GM19351 (cell line): ENCODE measurements at regions not wholly inside any gene's neighbourhood (a gene's known extent, or its start where the extent isn't known, plus 50 kb on each side); places are given as distances from the start of the nearest gene placed in this dataset.

Source experiments
- ATAC-seq: cut with Tn5 transposase; IDR thresholded peaks from one replicate; pipeline ENCODE4 v1.9.1; 2021; ENCODE audit warnings: mild to moderate bottlenecking, moderate library complexity; ENCODE audit not compliant: unreplicated experiment

DNA sequence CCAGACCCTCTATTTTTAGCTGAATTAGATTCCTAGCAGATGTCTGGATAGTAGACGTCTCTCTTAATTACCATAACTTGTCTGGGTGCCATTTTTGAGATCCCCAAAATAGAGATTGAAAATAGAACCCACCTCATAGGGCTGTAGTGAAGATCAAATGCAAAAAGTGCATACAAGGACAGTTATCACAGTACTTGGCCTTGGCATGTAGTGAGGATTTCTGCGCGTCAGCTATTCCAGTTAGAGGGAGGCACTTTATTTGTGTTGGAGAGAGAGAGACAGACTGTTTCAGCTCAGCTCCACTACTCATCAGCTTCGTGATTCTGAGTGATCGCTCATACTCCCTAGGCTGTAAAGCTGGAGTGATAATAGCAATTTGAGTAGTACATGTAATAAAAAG lies 59.6 kb upstream of the CDH13 start:
- no peak for ATAC-seq

DNA sequence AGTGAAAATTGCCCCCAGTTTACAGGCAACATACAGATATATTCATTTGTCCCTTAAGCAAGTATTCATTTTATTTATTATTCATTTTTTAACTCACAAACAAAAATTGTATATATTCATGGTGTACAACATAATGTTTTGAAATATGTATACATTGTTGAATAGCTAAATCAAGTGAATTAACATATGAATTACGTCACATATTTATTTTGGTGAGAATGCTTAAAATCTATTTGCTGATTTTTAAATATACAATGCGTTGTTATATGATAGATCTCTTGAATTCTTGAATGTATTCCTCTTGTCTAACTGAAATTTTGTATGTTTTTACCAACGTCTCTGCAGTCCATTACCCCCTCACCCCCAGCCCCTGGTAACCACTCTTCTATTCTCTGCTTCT lies 63.4 kb upstream of the CDH13 start:
- ATAC-seq: no peak

DNA sequence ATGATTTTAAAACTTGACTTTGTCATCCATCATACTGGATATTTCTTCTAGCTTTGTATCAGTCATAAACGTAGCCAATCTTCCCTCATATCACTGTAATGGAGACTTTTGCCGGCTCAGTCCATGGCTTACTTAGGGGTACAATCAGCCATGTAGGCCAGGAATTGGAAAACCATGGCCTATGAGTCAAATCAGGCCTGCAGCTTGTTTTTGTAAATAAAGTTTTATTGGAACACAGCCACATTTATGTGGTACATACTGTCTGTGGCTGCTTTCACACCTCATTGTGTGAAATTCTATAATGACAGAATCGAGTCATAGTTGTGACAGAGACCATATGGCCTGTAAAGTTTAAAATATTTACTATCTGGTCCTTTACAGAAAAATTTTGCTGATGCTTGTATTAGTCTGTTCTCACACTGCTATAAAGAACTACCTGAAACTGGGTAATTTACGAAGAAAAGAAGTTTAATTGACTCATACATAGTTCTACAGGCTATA lies 64.5 kb upstream of the CDH13 start:
- ATAC-seq: no peak

DNA sequence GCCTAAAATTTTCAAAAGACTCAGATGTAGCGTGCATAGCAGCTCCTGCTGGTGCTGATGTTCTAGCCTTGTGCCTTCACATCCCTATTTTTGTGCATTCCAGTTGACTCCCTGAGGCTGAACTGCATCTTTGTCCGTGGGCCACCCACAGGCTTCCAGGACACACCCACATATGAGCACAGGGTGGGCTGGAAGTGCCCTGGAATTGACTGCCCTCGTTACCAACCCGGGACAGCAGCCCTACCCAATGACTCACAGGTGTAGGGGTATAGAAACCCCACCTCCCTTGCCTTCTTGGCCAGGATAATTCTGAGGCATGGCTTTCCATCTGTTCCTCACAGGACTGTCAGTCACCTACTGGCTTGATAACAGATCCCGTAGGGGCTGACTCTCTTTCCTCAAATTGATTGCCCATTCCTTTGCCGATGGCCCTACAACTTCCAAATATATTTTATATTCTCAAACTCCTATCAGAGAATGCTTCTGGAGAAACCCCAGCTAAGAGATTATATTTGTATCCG lies 65.9 kb upstream of the CDH13 start:
- ATAC-seq: no peak

- no peak for ATAC-seq
These were observed 82.2 kb upstream of the CDH13 start for GRCh38 chr16:82544378-82545160.

DNA sequence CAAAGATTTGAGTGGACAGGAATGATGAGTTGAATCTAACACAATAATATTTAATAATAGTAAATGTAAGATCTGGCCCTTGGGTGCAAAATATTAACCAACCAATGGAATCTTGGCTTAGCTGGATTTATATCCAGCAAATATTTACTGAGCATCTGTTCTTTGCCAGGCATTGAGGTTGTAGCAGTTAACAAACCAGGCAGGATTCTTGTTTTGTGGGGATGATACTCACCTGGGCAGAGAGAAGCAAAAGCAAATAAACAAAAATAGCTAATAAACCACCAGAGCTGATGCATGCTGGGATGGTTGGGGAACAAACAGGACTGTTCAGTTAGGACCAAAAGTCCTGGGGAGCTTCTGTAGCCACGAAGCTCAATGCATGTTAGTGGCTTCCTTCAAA lies 84.1 kb upstream of the CDH13 start:
- ATAC-seq: no peak

DNA sequence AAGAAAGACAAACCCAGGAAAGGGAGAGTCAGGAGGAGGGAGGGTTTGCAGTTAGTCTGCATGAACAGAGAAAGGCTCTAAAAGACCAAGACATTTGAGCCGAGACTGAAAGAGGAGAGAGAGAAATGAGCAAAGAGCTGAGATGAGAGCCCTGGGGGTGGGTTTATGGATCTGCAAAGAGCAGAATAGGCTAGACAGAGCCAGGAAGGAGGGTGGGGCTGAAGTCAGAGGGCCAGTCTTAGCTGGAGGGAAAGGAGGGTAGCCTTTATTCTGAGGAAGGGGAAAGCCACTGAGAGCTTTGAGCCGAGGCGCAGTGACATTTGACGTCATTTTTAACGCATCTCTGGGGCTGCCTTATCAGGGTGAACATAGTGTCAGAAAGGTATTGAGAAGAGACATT lies 85.7 kb upstream of the CDH13 start:
- ATAC-seq: no peak

GRCh38 chr16:82535764-82536163 lies 91.0 kb upstream of the CDH13 start:
- no peak for ATAC-seq

GRCh38 chr16:82535262-82535661 lies 91.5 kb upstream of the CDH13 start:
- ATAC-seq: no peak

DNA sequence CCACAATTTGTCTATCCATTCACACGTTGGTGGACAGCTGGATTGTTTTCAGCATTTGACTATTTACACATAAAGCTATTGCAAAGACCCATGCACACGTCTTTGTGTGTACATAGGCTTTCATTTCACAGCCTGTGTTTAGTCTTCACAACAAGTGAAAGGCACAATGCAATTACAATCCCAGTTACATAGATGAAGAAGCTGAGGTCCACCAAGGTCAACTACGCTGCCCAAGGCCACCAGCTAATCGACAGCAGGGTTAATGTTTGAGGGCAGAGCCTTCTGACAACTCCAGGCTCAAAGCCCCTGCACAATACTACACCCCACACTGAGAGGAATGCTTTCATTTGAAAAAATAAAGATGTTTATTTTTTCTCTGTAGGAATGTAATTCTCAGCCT lies 93.6 kb upstream of the CDH13 start:
- no peak for ATAC-seq

DNA sequence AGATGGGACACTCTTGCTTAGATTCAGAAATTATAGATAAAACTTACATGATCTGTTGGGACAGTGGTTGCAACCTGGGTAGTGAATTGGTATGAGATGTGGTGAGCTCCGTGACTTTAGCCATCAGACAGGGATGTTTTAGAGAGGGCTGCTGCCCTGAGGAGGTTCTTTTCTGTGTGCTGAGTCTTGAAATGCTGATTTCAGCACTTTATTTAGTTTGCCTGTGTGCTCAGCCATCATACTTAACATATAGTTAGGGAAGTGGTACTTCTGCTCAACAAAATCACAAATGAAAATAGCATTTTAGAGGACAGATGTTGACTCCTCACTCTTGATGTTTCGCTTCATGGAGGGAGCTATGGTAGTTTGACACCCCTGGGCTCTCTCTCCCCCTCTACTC lies 95.9 kb upstream of the CDH13 start:
- no peak for ATAC-seq

DNA sequence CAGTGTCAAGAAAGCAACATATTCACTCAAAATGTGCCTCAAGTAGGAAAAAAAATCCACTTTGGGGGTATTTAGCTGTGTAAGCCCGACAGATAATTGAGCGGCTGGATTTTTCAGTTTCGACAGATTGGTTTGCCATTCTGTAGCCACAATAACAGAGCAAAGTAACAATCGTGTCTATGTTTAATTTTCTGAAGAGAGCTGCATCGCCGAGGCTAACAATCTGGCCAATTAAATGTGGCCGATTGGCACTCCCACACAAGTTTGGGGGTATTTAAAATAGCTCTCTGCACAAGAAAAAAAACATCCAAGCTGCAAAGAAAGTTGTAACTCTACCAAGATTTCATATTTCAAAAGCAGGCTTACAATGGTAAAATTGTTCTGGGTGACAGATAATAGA lies 99.7 kb upstream of the CDH13 start:
- no peak for ATAC-seq

- ATAC-seq: no peak
These were observed 101.8 kb upstream of the CDH13 start for GRCh38 chr16:82524976-82525375.

- ATAC-seq: no peak
These were observed 103.0 kb upstream of the CDH13 start for GRCh38 chr16:82523815-82524214.

GRCh38 chr16:82522026-82522425 lies 104.7 kb upstream of the CDH13 start:
- no peak for ATAC-seq

GRCh38 chr16:82518811-82519210 lies 108.0 kb upstream of the CDH13 start:
- no peak for ATAC-seq

- ATAC-seq: no peak
These were observed 112.5 kb upstream of the CDH13 start for GRCh38 chr16:82514262-82514661.

DNA sequence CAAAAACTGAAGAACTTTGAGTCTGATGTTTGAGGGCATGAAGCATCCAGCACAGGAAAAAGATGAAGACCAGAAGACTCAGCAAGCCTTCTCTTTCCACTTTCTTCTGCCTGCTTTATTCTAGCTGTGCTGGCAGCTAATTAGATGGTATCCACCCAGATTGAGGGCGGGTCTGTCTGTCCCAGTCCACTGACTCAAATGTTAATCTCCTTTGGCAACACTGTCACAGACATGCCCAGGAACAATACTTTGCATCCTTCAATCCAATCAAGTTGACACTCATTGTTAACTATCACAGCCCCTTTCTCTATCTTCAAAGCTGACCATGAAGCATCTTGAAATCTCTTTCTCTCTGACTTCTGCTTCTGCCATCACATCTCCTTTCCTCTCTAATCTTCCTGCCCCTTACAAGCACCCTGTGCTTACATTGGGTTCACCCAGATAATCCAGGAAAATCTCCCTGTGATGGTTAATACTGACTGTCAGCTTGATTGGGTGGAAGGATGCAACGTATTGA lies 115.9 kb upstream of the CDH13 start:
- ATAC-seq: no peak

DNA sequence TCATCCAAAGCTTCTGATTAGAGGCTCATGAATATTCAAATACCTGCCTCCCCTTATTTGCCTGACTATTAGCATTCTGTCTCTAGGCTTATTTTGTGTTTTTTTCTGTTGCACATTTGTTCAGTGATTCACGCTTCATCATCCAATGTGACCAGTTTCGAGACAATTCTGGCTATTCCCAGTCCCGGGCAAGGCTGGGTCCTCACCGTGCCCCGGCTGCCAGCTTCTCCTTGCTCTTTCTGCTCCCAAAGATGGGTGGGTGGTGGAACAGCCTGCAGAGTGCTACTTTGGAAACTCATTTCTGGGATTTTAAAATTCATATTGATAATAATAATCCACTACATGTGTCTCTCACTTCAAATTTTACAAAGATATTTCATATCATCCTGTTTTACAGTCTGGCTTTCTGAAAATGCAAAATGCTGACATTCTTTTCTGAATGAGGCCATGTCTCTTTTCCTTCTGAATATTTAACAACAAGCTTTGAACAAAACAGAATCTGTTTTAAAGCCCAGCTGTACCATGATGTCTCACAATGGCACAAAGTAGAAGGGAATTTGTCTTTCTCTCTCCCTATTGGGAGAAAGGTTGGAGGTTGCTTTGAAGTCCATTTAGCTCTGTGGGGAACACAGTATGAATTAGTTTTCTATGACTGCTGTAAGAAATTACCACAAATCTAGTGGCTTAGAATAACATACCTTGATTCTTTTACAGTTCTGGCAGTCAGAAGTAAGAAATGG lies 116.9 kb upstream of the CDH13 start:
- ATAC-seq: no peak

DNA sequence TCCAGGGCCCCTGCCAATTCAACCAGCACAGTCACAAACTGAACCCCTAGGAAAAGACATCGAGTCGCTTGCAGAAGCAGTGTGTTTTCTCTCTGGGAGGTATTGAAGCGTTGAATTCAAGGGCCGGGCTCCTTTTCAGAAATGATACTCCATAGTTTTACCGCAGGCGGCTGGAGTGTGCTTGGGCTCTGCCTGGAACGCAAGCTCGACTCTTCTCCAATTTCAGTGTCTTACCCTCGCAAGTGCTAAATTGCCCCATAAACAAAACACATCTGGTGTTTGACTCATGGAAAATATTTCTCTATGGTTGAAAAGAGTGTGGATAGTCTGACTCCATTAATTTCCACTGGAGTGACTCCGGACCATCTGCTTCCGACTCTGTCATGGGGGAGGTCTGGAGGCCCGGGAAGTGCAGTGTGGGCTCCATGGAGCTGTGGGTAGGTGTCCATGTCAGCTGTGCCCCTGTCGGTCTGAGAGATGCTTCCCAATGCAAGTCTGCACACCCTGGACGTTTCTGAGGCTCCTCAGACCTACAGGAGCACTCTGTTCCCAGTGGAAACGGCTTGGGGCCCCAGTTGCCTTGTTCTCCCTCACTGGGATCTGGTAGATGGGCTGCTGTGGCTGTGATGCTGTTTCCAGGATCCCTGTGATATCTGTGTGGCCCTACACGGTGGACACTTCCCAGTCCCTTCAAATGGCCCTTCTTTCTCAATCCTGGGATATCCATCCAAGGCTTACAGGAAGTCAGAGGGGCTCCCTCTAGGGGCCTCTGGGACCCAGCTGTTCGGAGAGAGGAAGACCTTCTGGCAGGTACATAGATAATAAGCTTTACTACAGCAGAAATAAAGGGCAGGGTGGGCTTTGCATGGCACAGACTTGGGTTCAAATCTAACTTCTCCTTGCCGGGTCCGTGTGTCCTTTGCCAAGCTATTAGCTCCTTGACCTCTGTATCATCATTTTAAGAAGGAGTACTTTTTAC lies 119.8 kb upstream of the CDH13 start:
- no peak for ATAC-seq

DNA sequence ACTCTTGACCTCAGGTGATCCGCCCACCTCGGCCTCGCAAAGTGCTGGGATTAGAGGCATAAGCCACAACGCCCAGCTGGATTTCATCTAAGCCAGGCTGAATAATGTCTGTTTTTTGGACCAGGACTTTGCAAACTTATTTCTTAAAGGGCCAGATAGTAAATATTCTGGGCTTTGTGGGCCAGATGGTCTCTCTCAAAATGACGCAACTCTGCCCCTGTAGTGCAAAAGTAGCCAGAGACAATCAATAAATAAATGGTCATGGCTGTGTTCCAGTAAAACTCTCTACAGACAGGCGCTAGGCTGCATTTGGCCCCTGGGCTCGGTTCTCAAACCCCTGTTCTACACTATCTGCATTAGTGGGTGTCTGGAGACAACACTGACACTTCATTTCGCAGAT lies 121.9 kb upstream of the CDH13 start:
- ATAC-seq: no peak
